Fibroblast of pulmonary artery (primary cell): ENCODE measurements at regions not wholly inside any gene's neighbourhood (a gene's known extent, or its start where the extent isn't known, plus 50 kb on each side); places are given as distances from the start of the nearest gene placed in this dataset.

Experiments
- DNase-seq: peaks from one replicate; pipeline ENCODE4 v3.0.0-alpha.2; 2010; ENCODE audit warnings: low read depth
- H3K4me3 ChIP-seq: replicated peaks from 2 replicates; pipeline ENCODE4 v1.5.1; 2011; ENCODE audit warnings: low read depth, mild to moderate bottlenecking, control low read depth, low read length, moderate library complexity
- TF ChIP-seq, protein P1 (sequence below): IDR thresholded peaks from 2 replicates; pipeline ENCODE4 v1.5.1; 2011; ENCODE audit warnings: mild to moderate bottlenecking, control low read depth, low read length, inconsistent platforms; ENCODE audit errors: missing control alignments

GRCh38 chr12:24072302-24072701, 122.8 kb upstream of the SOX5 start:
- TF ChIP-seq, protein P1, sequence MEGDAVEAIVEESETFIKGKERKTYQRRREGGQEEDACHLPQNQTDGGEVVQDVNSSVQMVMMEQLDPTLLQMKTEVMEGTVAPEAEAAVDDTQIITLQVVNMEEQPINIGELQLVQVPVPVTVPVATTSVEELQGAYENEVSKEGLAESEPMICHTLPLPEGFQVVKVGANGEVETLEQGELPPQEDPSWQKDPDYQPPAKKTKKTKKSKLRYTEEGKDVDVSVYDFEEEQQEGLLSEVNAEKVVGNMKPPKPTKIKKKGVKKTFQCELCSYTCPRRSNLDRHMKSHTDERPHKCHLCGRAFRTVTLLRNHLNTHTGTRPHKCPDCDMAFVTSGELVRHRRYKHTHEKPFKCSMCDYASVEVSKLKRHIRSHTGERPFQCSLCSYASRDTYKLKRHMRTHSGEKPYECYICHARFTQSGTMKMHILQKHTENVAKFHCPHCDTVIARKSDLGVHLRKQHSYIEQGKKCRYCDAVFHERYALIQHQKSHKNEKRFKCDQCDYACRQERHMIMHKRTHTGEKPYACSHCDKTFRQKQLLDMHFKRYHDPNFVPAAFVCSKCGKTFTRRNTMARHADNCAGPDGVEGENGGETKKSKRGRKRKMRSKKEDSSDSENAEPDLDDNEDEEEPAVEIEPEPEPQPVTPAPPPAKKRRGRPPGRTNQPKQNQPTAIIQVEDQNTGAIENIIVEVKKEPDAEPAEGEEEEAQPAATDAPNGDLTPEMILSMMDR, result no peak
- H3K4me3 ChIP-seq, result no peak overlapping the region
- DNase-seq, result no peak

DNA sequence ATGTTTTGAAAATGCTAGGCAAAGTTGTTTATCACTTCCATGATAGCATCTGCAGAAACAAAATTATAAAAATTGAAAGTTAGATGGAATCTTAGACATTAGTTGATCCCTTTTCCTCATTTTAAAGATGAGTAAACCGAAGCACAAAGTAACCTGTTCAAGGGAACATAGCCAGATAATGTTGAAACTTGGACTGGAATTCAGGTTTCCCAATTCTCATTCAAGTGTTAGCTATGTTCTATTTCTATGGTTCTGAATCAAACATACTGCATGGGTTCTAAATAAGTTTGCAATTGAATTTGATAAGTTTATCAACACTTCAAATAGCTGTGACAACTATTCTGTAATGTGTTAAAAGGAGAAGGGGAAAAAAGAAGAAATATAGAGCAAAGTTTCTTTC, 122.4 kb upstream of the SOX5 start:
- no peak overlapping the region for H3K4me3 ChIP-seq
- no peak for DNase-seq
- TF ChIP-seq, protein P1, result no peak

DNA sequence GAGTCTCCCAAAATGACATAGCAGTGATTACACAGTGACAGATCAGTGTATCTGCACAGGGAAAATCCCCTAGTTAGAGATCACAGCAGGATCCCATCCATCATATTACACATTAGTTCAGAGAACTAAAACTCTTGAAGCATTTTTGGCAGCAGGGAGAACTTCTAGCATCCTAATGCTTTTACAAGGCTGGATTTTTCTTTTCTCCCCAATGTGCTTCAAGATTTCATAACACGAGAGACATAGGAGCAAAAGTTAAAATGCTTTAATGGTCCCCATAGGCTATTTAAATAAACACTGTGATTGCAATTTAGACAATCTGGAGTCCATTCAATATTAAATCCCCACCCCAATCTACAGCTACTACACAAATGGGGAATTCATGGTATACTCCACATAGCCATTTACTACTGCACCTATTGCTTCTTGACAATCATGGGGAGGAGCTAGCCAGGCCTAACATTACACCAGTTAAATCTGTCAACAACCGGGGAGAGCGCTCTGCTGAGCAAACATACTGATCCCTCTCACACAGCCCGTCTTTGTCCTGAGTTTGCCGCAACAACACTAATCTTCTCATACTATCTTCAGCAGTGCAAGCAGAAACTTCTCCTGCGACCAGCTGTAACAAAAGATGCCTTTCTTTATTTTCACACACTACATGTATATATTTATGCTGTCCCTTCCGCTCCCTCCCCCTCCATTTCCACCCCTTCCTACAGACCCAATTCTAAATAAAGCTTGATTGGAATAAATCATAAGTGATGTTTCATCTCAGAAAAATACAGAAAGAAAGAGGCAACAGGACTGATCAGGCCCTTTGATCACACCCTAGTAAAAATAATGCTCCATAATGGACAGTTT, 120.3 kb upstream of the SOX5 start:
- TF ChIP-seq, protein P1, result no peak
- peak; percentile 16 for DNase-seq
- no peak overlapping the region for H3K4me3 ChIP-seq

GRCh38 chr12:24066865-24067264, 117.4 kb upstream of the SOX5 start:
- H3K4me3 ChIP-seq, result no peak overlapping the region
- TF ChIP-seq, protein P1, result no peak
- DNase-seq, result peak; percentile 61

DNA sequence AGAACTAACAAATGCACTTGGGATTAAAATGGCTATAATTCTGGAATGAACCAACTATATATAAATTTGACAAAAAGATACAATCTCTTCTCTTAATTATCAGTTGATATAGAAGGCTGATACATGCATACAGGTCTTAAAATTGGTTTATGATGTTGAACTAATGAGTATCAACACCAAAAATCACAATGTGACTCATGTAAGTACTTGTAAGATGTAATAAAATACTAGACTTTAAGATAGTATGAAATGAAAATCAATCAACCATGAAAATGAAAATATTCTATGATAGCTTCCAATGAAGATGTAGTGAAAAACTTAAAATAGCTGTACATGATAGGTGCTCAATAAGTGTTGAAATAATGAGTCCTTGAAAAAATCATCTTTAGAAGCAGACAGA, 116.6 kb upstream of the SOX5 start:
- TF ChIP-seq, protein P1, result no peak
- H3K4me3 ChIP-seq, result no peak overlapping the region
- no peak for DNase-seq

GRCh38 chr12:24062642-24063245, 113.3 kb upstream of the SOX5 start:
- TF ChIP-seq, protein P1, result no peak
- peak; percentile 60 for DNase-seq
- H3K4me3 ChIP-seq, result no peak overlapping the region
